ENCODE measurements at regions not wholly inside any gene's neighbourhood (a gene's known extent, or its start where the extent isn't known, plus 50 kb on each side); places are given as distances from the start of the nearest gene placed in this dataset.

- TF ChIP-seq, protein P1, sequence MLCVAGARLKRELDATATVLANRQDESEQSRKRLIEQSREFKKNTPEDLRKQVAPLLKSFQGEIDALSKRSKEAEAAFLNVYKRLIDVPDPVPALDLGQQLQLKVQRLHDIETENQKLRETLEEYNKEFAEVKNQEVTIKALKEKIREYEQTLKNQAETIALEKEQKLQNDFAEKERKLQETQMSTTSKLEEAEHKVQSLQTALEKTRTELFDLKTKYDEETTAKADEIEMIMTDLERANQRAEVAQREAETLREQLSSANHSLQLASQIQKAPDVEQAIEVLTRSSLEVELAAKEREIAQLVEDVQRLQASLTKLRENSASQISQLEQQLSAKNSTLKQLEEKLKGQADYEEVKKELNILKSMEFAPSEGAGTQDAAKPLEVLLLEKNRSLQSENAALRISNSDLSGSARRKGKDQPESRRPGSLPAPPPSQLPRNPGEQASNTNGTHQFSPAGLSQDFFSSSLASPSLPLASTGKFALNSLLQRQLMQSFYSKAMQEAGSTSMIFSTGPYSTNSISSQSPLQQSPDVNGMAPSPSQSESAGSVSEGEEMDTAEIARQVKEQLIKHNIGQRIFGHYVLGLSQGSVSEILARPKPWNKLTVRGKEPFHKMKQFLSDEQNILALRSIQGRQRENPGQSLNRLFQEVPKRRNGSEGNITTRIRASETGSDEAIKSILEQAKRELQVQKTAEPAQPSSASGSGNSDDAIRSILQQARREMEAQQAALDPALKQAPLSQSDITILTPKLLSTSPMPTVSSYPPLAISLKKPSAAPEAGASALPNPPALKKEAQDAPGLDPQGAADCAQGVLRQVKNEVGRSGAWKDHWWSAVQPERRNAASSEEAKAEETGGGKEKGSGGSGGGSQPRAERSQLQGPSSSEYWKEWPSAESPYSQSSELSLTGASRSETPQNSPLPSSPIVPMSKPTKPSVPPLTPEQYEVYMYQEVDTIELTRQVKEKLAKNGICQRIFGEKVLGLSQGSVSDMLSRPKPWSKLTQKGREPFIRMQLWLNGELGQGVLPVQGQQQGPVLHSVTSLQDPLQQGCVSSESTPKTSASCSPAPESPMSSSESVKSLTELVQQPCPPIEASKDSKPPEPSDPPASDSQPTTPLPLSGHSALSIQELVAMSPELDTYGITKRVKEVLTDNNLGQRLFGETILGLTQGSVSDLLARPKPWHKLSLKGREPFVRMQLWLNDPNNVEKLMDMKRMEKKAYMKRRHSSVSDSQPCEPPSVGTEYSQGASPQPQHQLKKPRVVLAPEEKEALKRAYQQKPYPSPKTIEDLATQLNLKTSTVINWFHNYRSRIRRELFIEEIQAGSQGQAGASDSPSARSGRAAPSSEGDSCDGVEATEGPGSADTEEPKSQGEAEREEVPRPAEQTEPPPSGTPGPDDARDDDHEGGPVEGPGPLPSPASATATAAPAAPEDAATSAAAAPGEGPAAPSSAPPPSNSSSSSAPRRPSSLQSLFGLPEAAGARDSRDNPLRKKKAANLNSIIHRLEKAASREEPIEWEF (IDR thresholded peaks at IDR 0.05; ENCODE audit: insufficient replicate concordance, low read depth, low read length) = no peak
- TF ChIP-seq SMARCA5 (IDR thresholded peaks at IDR 0.05) (no peak), SMC3 (IDR thresholded peaks at IDR 0.05; ENCODE audit: borderline replicate concordance, low read length) (no peak)
These were observed 51.0 kb upstream of the DMRTB1 start (continued) for GRCh38 chr1:53408013-53408754.

- Histone ChIP-seq H3K36me3 (ENCODE audit: control insufficient read depth in 2 of 2, insufficient read depth in 2 of 2, low read length in 1 of 2) (no peaks in the 10 kb centered on the region), H3K9me3 (replicated peaks; ENCODE audit: control insufficient read depth, insufficient read depth, low read length) (no peaks in the 10 kb centered on the region), H3K27ac (ENCODE audit: control insufficient read depth, insufficient read depth) (no peak overlapping the region), H3K9ac (ENCODE audit: control insufficient read depth, insufficient read depth, low read length) (no peak overlapping the region), H3K4me2 (ENCODE audit: control insufficient read depth, insufficient read depth) (no peak overlapping the region), H3K4me3 (no peak overlapping the region), H3K27me3 (replicated peaks in 1 of 2; ENCODE audit: control insufficient read depth in 2 of 2, insufficient read depth in 2 of 2, low read length in 1 of 2) (no peaks in the 10 kb centered on the region), H4K20me1 (ENCODE audit: control insufficient read depth, insufficient read depth) (no peaks in the 10 kb centered on the region), H3K79me2 (ENCODE audit: control insufficient read depth, insufficient read depth, low read length) (no peaks in the 10 kb centered on the region), H2AFZ (ENCODE audit: control insufficient read depth, low read depth, low read length) (no peak overlapping the region), H3K4me1 (ENCODE audit: control insufficient read depth, insufficient read depth, low read length) (peaks cover 34% of the 10 kb centered on the region)
- no TSS peak for BruUV-seq (replicated peaks)
- intact Hi-C loops (cut with micrococcal nuclease; ENCODE audit: unreplicated experiment) = no loop called here
- RAD21 ChIA-PET (ENCODE audit: unreplicated experiment) = interaction anchor here (0.7 to 2.6 kb wide), 9 partner anchors 13 to 427 kb away, joined by 3 to 17 read pairs (median 5); no protein-coding TSS in a partner anchor
- POLR2A ChIA-PET = interaction anchor here (0.9 to 3.7 kb wide), 6 partner anchors 12 to 1355 kb away, joined by 3 to 13 read pairs (median 4); no protein-coding TSS in a partner anchor
- ATAC-seq (no peak), DNase-seq (ENCODE audit: low read depth, low spot score) (no peak), FAIRE-seq (no peak)
- SMC1A ChIA-PET (ENCODE audit: uncharacterized antibody, unreplicated experiment) = interaction anchor here (0.9 to 4.9 kb wide), 6 partner anchors 11 to 112 kb away, joined by 3 to 25 read pairs (median 4); no protein-coding TSS in a partner anchor
- 3% methylated on average over 5 of the region's 7 CpGs for WGBS (ENCODE audit: insufficient coverage, insufficient replicate concordance, low lambda C conversion rate, missing lambda C conversion rate)
- CTCF ChIA-PET = interaction anchor here (0.6 to 1.9 kb wide), 7 partner anchors 13 to 130 kb away, joined by 3 to 11 read pairs (median 5); no protein-coding TSS in a partner anchor
- in situ Hi-C loops (cut with MboI) = no loop called here
- TF ChIP-seq SREBF1 (IDR thresholded peaks at IDR 0.05; ENCODE audit: low read length) = no peak
- no peak for TF ChIP-seq EGR1 (IDR thresholded peaks at IDR 0.05; ENCODE audit: borderline replicate concordance in 1 of 2, low read depth in 2 of 2, low read length in 2 of 2)
- no peak for TF ChIP-seq CREB1 (IDR thresholded peaks at IDR 0.05; ENCODE audit: low read depth)
- TF ChIP-seq, protein P2, sequence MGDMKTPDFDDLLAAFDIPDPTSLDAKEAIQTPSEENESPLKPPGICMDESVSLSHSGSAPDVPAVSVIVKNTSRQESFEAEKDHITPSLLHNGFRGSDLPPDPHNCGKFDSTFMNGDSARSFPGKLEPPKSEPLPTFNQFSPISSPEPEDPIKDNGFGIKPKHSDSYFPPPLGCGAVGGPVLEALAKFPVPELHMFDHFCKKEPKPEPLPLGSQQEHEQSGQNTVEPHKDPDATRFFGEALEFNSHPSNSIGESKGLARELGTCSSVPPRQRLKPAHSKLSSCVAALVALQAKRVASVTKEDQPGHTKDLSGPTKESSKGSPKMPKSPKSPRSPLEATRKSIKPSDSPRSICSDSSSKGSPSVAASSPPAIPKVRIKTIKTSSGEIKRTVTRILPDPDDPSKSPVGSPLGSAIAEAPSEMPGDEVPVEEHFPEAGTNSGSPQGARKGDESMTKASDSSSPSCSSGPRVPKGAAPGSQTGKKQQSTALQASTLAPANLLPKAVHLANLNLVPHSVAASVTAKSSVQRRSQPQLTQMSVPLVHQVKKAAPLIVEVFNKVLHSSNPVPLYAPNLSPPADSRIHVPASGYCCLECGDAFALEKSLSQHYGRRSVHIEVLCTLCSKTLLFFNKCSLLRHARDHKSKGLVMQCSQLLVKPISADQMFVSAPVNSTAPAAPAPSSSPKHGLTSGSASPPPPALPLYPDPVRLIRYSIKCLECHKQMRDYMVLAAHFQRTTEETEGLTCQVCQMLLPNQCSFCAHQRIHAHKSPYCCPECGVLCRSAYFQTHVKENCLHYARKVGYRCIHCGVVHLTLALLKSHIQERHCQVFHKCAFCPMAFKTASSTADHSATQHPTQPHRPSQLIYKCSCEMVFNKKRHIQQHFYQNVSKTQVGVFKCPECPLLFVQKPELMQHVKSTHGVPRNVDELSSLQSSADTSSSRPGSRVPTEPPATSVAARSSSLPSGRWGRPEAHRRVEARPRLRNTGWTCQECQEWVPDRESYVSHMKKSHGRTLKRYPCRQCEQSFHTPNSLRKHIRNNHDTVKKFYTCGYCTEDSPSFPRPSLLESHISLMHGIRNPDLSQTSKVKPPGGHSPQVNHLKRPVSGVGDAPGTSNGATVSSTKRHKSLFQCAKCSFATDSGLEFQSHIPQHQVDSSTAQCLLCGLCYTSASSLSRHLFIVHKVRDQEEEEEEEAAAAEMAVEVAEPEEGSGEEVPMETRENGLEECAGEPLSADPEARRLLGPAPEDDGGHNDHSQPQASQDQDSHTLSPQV (IDR thresholded peaks at IDR 0.05) = no peak
- no peak for TF ChIP-seq FOS (IDR thresholded peaks at IDR 0.05; ENCODE audit: borderline replicate concordance, extremely low read depth, insufficient read length)
- TF ChIP-seq PAX5 (IDR thresholded peaks at IDR 0.05; ENCODE audit: borderline replicate concordance, low read depth, low read length) = no peak
- TF ChIP-seq, protein P3, sequence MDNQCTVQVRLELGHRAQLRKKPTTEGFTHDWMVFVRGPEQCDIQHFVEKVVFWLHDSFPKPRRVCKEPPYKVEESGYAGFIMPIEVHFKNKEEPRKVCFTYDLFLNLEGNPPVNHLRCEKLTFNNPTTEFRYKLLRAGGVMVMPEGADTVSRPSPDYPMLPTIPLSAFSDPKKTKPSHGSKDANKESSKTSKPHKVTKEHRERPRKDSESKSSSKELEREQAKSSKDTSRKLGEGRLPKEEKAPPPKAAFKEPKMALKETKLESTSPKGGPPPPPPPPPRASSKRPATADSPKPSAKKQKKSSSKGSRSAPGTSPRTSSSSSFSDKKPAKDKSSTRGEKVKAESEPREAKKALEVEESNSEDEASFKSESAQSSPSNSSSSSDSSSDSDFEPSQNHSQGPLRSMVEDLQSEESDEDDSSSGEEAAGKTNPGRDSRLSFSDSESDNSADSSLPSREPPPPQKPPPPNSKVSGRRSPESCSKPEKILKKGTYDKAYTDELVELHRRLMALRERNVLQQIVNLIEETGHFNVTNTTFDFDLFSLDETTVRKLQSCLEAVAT (IDR thresholded peaks at IDR 0.05) = no peak
- no peak for TF ChIP-seq NBN (IDR thresholded peaks at IDR 0.05)
These were observed 50.5 kb upstream of the DMRTB1 start for GRCh38 chr1:53408755-53409129.
